HL-60 (cell line): ENCODE measurements at regions not wholly inside any gene's neighbourhood (a gene's known extent, or its start where the extent isn't known, plus 50 kb on each side); places are given as distances from the start of the nearest gene placed in this dataset.

Experiments
- DNase-seq, 2 experiments: peaks; one replicate each; pipeline ENCODE4 v3.0.0-alpha.2; 2010 to 2020; ENCODE audit warnings: low read depth in 1 of 2, low spot score in 1 of 2
- H3K27ac ChIP-seq: fragments of 250-450 bp; sonication (Bioruptor Pico); replicated peaks from 2 replicates; pipeline ENCODE4 v1.5.1; 2020; ENCODE audit warnings: mild to moderate bottlenecking, moderate library complexity
- H3K27me3 ChIP-seq: fragments of 250-450 bp; sonication (Bioruptor Pico); 2 replicates; pipeline ENCODE4 v1.5.1; 2021; ENCODE audit warnings: mild to moderate bottlenecking, moderate library complexity; ENCODE audit not compliant: insufficient read depth, poor library complexity, severe bottlenecking
- H3K4me3 ChIP-seq: replicated peaks from 2 replicates; pipeline ENCODE4 v1.5.1; 2011; ENCODE audit warnings: mild to moderate bottlenecking, control low read depth, low read length; ENCODE audit not compliant: insufficient read depth
- GABPA ChIP-seq: IDR thresholded peaks from 2 replicates; pipeline ENCODE4 v1.6.1; 2012; ENCODE audit warnings: low read depth
- POLR2AphosphoS5 ChIP-seq: IDR thresholded peaks from 2 replicates; pipeline ENCODE4 v1.6.1; 2012; ENCODE audit warnings: low read depth
- REST ChIP-seq: IDR thresholded peaks from 2 replicates; pipeline ENCODE4 v1.6.1; 2012; ENCODE audit warnings: low read depth; ENCODE audit not compliant: insufficient replicate concordance
- SPI1 ChIP-seq: IDR thresholded peaks from 2 replicates; pipeline ENCODE4 v1.6.1; 2012; ENCODE audit warnings: low read depth, mild to moderate bottlenecking, borderline replicate concordance
- TF ChIP-seq, protein P1 (sequence below): IDR thresholded peaks from one replicate; pipeline ENCODE4 v1.5.1; 2011; ENCODE audit warnings: low read length, control low read depth, inconsistent platforms; ENCODE audit not compliant: insufficient read depth

DNA sequence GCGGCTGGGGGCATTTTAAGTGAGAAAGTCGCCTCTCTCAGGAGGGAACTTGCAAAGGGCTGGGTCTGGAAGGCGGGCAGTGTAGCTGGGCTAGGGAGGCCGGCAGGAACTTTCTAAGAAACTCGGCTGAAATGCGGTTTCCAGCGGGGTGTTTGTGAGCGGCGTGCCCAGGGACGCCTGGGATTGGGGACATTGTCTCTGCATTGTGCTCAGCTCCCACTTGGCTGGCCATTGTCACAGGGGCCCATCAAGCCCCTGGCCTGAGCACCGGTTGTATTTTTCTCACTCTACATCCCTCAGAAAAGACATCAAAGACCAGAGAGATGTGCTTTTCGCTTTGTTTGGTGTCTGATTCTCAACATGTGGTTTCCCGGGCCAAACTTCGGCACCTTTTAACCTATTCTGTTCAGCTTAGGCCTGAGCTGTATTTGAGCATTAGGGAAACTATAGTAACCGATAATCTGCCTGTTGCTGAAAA, 291.1 kb upstream of the IRX3 start:
- Histone ChIP-seq H3K27ac (no peak overlapping the region), H3K4me3 (no peak overlapping the region), H3K27me3 (no peaks in the 10 kb centered on the region)
- TF ChIP-seq POLR2AphosphoS5 (no peak), GABPA (no peak), SPI1 (no peak), REST (no peak)
- TF ChIP-seq, protein P1, sequence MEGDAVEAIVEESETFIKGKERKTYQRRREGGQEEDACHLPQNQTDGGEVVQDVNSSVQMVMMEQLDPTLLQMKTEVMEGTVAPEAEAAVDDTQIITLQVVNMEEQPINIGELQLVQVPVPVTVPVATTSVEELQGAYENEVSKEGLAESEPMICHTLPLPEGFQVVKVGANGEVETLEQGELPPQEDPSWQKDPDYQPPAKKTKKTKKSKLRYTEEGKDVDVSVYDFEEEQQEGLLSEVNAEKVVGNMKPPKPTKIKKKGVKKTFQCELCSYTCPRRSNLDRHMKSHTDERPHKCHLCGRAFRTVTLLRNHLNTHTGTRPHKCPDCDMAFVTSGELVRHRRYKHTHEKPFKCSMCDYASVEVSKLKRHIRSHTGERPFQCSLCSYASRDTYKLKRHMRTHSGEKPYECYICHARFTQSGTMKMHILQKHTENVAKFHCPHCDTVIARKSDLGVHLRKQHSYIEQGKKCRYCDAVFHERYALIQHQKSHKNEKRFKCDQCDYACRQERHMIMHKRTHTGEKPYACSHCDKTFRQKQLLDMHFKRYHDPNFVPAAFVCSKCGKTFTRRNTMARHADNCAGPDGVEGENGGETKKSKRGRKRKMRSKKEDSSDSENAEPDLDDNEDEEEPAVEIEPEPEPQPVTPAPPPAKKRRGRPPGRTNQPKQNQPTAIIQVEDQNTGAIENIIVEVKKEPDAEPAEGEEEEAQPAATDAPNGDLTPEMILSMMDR, result no peak
- no peak for DNase-seq

- Histone ChIP-seq H3K4me3 (no peak overlapping the region), H3K27me3 (no peaks in the 10 kb centered on the region), H3K27ac (no peak overlapping the region)
- DNase-seq, result no peak
- no peak for TF ChIP-seq SPI1
- TF ChIP-seq, protein P1, result no peak
- TF ChIP-seq POLR2AphosphoS5, result no peak
- TF ChIP-seq REST, result no peak
- TF ChIP-seq GABPA, result no peak
Observed at GRCh38 chr16:54576785-54577184, 290.2 kb upstream of the IRX3 start.

- no peak for TF ChIP-seq SPI1
- no peak for TF ChIP-seq GABPA
- no peak for DNase-seq
- H3K27me3 ChIP-seq, result no peaks in the 10 kb centered on the region
- no peak overlapping the region for H3K4me3 ChIP-seq
- no peak overlapping the region for H3K27ac ChIP-seq
Observed at GRCh38 chr16:54568906-54569807, 282.6 kb upstream of the IRX3 start.

GRCh38 chr16:54564841-54565240, 278.3 kb upstream of the IRX3 start:
- H3K27ac ChIP-seq, result no peak overlapping the region
- H3K4me3 ChIP-seq, result no peak overlapping the region
- H3K27me3 ChIP-seq, result no peaks in the 10 kb centered on the region
- TF ChIP-seq GABPA (no peak), REST (no peak), POLR2AphosphoS5 (no peak), SPI1 (no peak)
- TF ChIP-seq, protein P1, result no peak
- DNase-seq, result no peak
